H1 (cell line): ENCODE measurements at regions not wholly inside any gene's neighbourhood (a gene's known extent, or its start where the extent isn't known, plus 50 kb on each side); places are given as distances from the start of the nearest gene placed in this dataset.

ENCODE experiments used
- CTCF ChIA-PET: fragments of 300-600 bp; sonication (Branson Sonifier 250); formaldehyde crosslinking; loops from one replicate; lab custom pipeline; 2021; ENCODE audit not compliant: partially characterized antibody; lab: Charles Lee
- POLR2A ChIA-PET: fragments of 300-600 bp; sonication (Branson Sonifier 250); formaldehyde crosslinking; loops from one replicate; lab custom pipeline; 2021; ENCODE audit warnings: inconsistent platforms; ENCODE audit not compliant: partially characterized antibody; lab: Charles Lee
- DNase-seq, 2 experiments: peaks; one replicate each; pipeline versions ENCODE4 v3.0.0 to v3.0.0-alpha.2; 2010 to 2022; ENCODE audit warnings: low spot score in 2 of 2, low read depth in 1 of 2, mixed read lengths in 1 of 2
- FAIRE-seq: peaks from 2 replicates; lab custom pipeline; 2011; peaks lifted over from hg19 to GRCh38; lab: Jason Lieb, UNC
- H2AFZ ChIP-seq: 2 replicates; pipeline ENCODE4 v1.8.1; 2012; ENCODE audit warnings: low read length, inconsistent platforms
- H2AK5ac ChIP-seq: 2 replicates; pipeline ENCODE4 v1.6.1; 2013; ENCODE audit warnings: low read depth, low read length
- H2BK120ac ChIP-seq: replicated peaks from 2 replicates; pipeline ENCODE3; 2013; ENCODE audit warnings: low read depth, low read length, inconsistent platforms
- H2BK12ac ChIP-seq: 2 replicates; pipeline ENCODE4 v1.6.1; 2013; ENCODE audit warnings: low read depth, low read length
- H2BK15ac ChIP-seq: 2 replicates; pipeline ENCODE4 v1.6.1; 2013; ENCODE audit warnings: low read length
- H2BK20ac ChIP-seq: 2 replicates; pipeline ENCODE4 v1.6.1; 2013; ENCODE audit warnings: low read length
- H2BK5ac ChIP-seq: 2 replicates; pipeline ENCODE4 v1.6.1; 2013; ENCODE audit warnings: low read depth, low read length
- H3K14ac ChIP-seq: 2 replicates; pipeline ENCODE4 v1.6.1; 2013; ENCODE audit warnings: inconsistent platforms; ENCODE audit not compliant: insufficient read length
- H3K18ac ChIP-seq: 2 replicates; pipeline ENCODE4 v1.6.1; 2013; ENCODE audit warnings: low read length; ENCODE audit errors: extremely low read depth
- H3K23ac ChIP-seq: 2 replicates; pipeline ENCODE4 v1.6.1; 2013; ENCODE audit warnings: inconsistent platforms; ENCODE audit not compliant: insufficient read length
- H3K23me2 ChIP-seq: 2 replicates; pipeline ENCODE4 v1.6.1; 2013; ENCODE audit warnings: low read depth, low read length
- H3K27ac ChIP-seq: 2 replicates; pipeline ENCODE4 v1.6.1; 2011; ENCODE audit warnings: low read depth, low read length, inconsistent platforms
- H3K27me3 ChIP-seq, 4 experiments: replicated peaks in 1 of 4; 1 replicate in 1 of 4; 2 replicates in 3 of 4; pipeline versions ENCODE4 v1.6.1 to v1.8.1; 2011 to 2013; ENCODE audit warnings: low read length in 3 of 4, mild to moderate bottlenecking in 3 of 4, inconsistent platforms in 2 of 4, mixed read lengths in 2 of 4, moderate library complexity in 1 of 4; ENCODE audit not compliant: control insufficient read depth in 3 of 4, insufficient read depth in 3 of 4; ENCODE audit errors: extremely low read depth in 1 of 4
- H3K36me3 ChIP-seq, 4 experiments: 2 replicates each; pipeline versions ENCODE4 v1.6.1 to v1.8.1; 2011 to 2013; ENCODE audit warnings: mild to moderate bottlenecking in 4 of 4, low read length in 3 of 4, moderate library complexity in 2 of 4, control low read depth in 1 of 4, inconsistent platforms in 1 of 4; ENCODE audit not compliant: insufficient read depth in 4 of 4, control insufficient read depth in 2 of 4
- H3K4ac ChIP-seq: replicated peaks from 2 replicates; pipeline ENCODE3; 2013; ENCODE audit warnings: low read length, low read depth, mixed read lengths, inconsistent platforms; ENCODE audit not compliant: insufficient read length
- H3K4me1 ChIP-seq, 4 experiments: replicated peaks in 1 of 4; 1 replicate in 1 of 4; 2 replicates in 3 of 4; pipeline versions ENCODE4 v1.6.1 to v1.8.1; 2011 to 2013; ENCODE audit warnings: low read length in 3 of 4, inconsistent platforms in 2 of 4, mixed read lengths in 1 of 4; ENCODE audit not compliant: insufficient read depth in 4 of 4, control insufficient read depth in 3 of 4
- H3K4me2 ChIP-seq, 2 experiments: 2 replicates each; pipeline versions ENCODE4 v1.6.1 to v1.8.1; 2011 to 2013; ENCODE audit warnings: low read depth in 2 of 2, low read length in 2 of 2, control low read depth in 1 of 2, inconsistent platforms in 1 of 2, mild to moderate bottlenecking in 1 of 2; ENCODE audit not compliant: insufficient read depth in 1 of 2
- H3K4me3 ChIP-seq, 4 experiments: fragments of 200-600, 300-600 bp in 1 of 4; sonication (generic), shearing (Covaris generic), sonication (Bioruptor Twin) in 1 of 4; 2 replicates each; pipeline versions ENCODE4 v1.5.1 to v1.8.1; 2011 to 2016; ENCODE audit warnings: low read length in 4 of 4, low read depth in 3 of 4, control low read depth in 2 of 4, inconsistent platforms in 2 of 4, mild to moderate bottlenecking in 2 of 4, mixed read lengths in 1 of 4, moderate library complexity in 1 of 4; ENCODE audit not compliant: insufficient read depth in 2 of 4; ENCODE audit errors: extremely low read depth in 1 of 4
- H3K56ac ChIP-seq: replicated peaks from 2 replicates; pipeline ENCODE3; 2013; ENCODE audit warnings: low read depth, mild to moderate bottlenecking, mixed read lengths, low read length, inconsistent platforms; ENCODE audit not compliant: insufficient read length
- H3K79me1 ChIP-seq: 2 replicates; pipeline ENCODE4 v1.6.1; 2013; ENCODE audit warnings: low read depth, low read length, control low read depth
- H3K79me2 ChIP-seq, 2 experiments: 2 replicates each; pipeline versions ENCODE4 v1.6.1 to v1.8.1; 2012 to 2013; ENCODE audit warnings: low read length in 2 of 2, mild to moderate bottlenecking in 2 of 2, inconsistent platforms in 1 of 2; ENCODE audit not compliant: insufficient read depth in 2 of 2, control insufficient read depth in 1 of 2
- H3K9ac ChIP-seq, 4 experiments: replicated peaks in 1 of 4; 1 replicate in 1 of 4; 2 replicates in 3 of 4; pipeline versions ENCODE4 v1.6.1 to v1.8.1; 2011 to 2013; ENCODE audit warnings: low read depth in 3 of 4, low read length in 3 of 4, control low read depth in 2 of 4, mild to moderate bottlenecking in 2 of 4, moderate library complexity in 2 of 4, inconsistent platforms in 1 of 4; ENCODE audit errors: extremely low read depth in 1 of 4
- H3K9me3 ChIP-seq, 2 experiments: 2 replicates each; pipeline versions ENCODE4 v1.6.1 to v1.8.1; 2012 to 2013; ENCODE audit warnings: mild to moderate bottlenecking in 2 of 2, moderate library complexity in 2 of 2, control low read depth in 1 of 2, inconsistent platforms in 1 of 2, low read depth in 1 of 2, low read length in 1 of 2, mixed read lengths in 1 of 2; ENCODE audit not compliant: insufficient read depth in 2 of 2
- H4K20me1 ChIP-seq, 2 experiments: replicated peaks in 1 of 2; 2 replicates each; pipeline versions ENCODE3 to v1.8.1; 2011 to 2013; ENCODE audit warnings: inconsistent platforms in 2 of 2, low read length in 2 of 2, mild to moderate bottlenecking in 1 of 2; ENCODE audit not compliant: insufficient read depth in 2 of 2, control insufficient read depth in 1 of 2
- H4K5ac ChIP-seq: 2 replicates; pipeline ENCODE4 v1.6.1; 2013; ENCODE audit warnings: low read length, low read depth, mixed read lengths, inconsistent platforms; ENCODE audit not compliant: insufficient read length
- H4K8ac ChIP-seq: 2 replicates; pipeline ENCODE4 v1.8.0; 2013; ENCODE audit warnings: mild to moderate bottlenecking, moderate library complexity, low read length, inconsistent platforms; ENCODE audit not compliant: insufficient read depth; ENCODE audit errors: extremely low read depth
- H4K91ac ChIP-seq: replicated peaks from 2 replicates; pipeline ENCODE3; 2013; ENCODE audit warnings: low read length, mixed read lengths, inconsistent platforms; ENCODE audit not compliant: insufficient read length
- CTBP2 ChIP-seq: IDR thresholded peaks from 2 replicates; pipeline ENCODE4 v1.7.0; 2011; ENCODE audit warnings: borderline replicate concordance, mild to moderate bottlenecking, moderate library complexity, mixed read lengths, low read length; ENCODE audit not compliant: insufficient read depth, insufficient read length
- EGR1 ChIP-seq: IDR thresholded peaks from 2 replicates; pipeline ENCODE4 v1.6.1; 2011; ENCODE audit warnings: low read depth, low read length, borderline replicate concordance
- POLR2A ChIP-seq, 2 experiments: IDR thresholded peaks; 1 replicate in 1 of 2; 2 replicates in 1 of 2; pipeline ENCODE4 v1.6.1; 2011; ENCODE audit warnings: low read depth in 2 of 2, low read length in 2 of 2, mild to moderate bottlenecking in 2 of 2; ENCODE audit errors: control extremely low read depth in 1 of 2
- WGBS, 2 experiments: shearing (Covaris generic) in 1 of 2; methylation state at CpG; one replicate each; pipeline versions ENCODE4 v1.1.6 to v1.1.7; 2013 to 2015; ENCODE audit warnings: low lambda C conversion rate in 2 of 2, mixed read lengths in 2 of 2, inconsistent platforms in 1 of 2, low coverage in 1 of 2, missing lambda C conversion rate in 1 of 2; ENCODE audit not compliant: insufficient replicate concordance in 2 of 2, insufficient coverage in 1 of 2, insufficient read length in 1 of 2; ENCODE audit errors: extremely low coverage in 1 of 2, missing lambda C conversion rate in 1 of 2; 5-methylcytosine and 5-hydroxymethylcytosine counted together

- H4K20me1 ChIP-seq, result no peaks in the 10 kb centered on the region
- ChIA-PET POLR2A (no interaction called here), CTCF (interaction anchor here (0.6 kb wide), 1 partner anchor 21 kb away, joined by 3 read pairs; no protein-coding TSS in a partner anchor)
- H2BK12ac ChIP-seq, result no peak overlapping the region
- 77% methylated on average over 5 of the region's 5 CpGs; no CpG with 5 or more reads in 1 of the 2 experiments for WGBS, 2 experiments
- no peaks in the 10 kb centered on the region for H3K79me2 ChIP-seq
- no peak overlapping the region for H3K18ac ChIP-seq
- H3K27me3 ChIP-seq, result no peaks in the 10 kb centered on the region
- no peak overlapping the region for H4K91ac ChIP-seq
- no peak overlapping the region for H2BK120ac ChIP-seq
- no peak overlapping the region for H4K5ac ChIP-seq
- no peak overlapping the region for H3K14ac ChIP-seq
- FAIRE-seq (no peak), DNase-seq (no peak)
- no peak overlapping the region for H3K4me2 ChIP-seq
- H4K8ac ChIP-seq, result no peak overlapping the region
- H3K79me1 ChIP-seq, result no peaks in the 10 kb centered on the region
- no peak overlapping the region for H2AFZ ChIP-seq
- H3K23me2 ChIP-seq, result no peaks in the 10 kb centered on the region
- no peak overlapping the region for H3K4ac ChIP-seq
- TF ChIP-seq POLR2A (IDR thresholded peaks at IDR 0.05; ENCODE audit: control extremely low read depth in 1 of 2, low read depth in 2 of 2, low read length in 2 of 2) (no peak), EGR1 (no peak), CTBP2 (no peak)
- H3K27ac ChIP-seq, result no peak overlapping the region
- H3K23ac ChIP-seq, result no peak overlapping the region
- H3K4me3 ChIP-seq, result no peak overlapping the region
- H2BK15ac ChIP-seq, result no peak overlapping the region
- H3K9me3 ChIP-seq, result peaks cover 52 to 88% of the 10 kb centered on the region in 2 experiments
- H3K36me3 ChIP-seq, result no peaks in the 10 kb centered on the region
- H2AK5ac ChIP-seq, result no peak overlapping the region
- H3K9ac ChIP-seq, result no peak overlapping the region
- H3K4me1 ChIP-seq, result no peaks in the 10 kb centered on the region
- no peak overlapping the region for H2BK5ac ChIP-seq
- H2BK20ac ChIP-seq, result no peak overlapping the region
- no peak overlapping the region for H3K56ac ChIP-seq
Observed at GRCh38 chr7:63025815-63026214, 972.8 kb upstream of the ZNF722 start.
